NCI-H526 treated with DMSO at 0.1 percent for 48 hours (cell line): ENCODE measurements at regions not wholly inside any gene's neighbourhood (a gene's known extent, or its start where the extent isn't known, plus 50 kb on each side); places are given as distances from the start of the nearest gene placed in this dataset.
A peak's percentile ranks its signal among the peaks of the same experiment; 100 is the strongest.
"Not testable (repeated sequence)": the region's sequence is repeated elsewhere in the genome, so short reads cannot be mapped to it uniquely, and the experiment has no call there.

Source experiments
- DNase-seq: peaks from one replicate; lab custom pipeline; 2025; lab: John Stamatoyannopoulos, UW

DNA sequence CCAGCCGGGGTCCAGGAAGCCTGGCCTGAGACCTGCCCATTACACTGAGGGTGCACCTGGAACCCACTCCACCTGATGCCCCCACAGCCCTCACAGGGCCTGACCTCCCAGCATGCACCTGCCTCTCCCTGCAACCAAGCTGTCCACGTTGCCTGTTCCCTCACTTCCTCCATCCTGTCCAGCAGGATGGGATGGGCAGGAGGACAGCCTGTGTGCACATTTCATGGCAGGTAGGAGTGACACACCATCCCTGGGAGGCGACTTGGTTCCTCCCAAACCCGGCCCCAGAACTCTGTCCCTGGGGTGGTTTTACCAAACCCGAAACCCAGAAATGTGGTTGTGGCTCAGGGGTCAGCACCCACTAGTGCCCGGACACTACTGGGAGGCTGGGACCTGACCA, 203.8 kb upstream of the ZNF519 start:
- not testable (repeated sequence) for DNase-seq

DNA sequence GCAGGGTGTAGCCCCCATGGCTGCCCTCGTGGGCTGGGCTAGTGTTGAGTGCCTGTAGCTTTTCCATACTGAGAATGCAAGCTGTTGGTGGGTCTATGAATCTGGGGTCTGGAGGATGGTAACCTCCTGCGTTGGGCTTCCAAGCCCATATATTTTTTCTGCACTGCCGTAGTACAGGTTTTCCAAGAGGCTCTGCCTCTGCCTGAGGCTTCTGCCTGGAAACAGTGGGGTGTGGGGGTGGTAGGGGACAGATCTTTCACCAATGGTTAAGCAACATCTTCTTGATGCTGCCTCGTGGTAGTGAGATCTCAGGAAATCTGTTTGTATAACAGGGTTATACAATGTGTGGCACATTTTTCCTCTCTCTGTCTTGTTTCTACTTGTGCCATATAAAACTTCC, 189.0 kb upstream of the ZNF519 start:
- not testable (repeated sequence) for DNase-seq

DNA sequence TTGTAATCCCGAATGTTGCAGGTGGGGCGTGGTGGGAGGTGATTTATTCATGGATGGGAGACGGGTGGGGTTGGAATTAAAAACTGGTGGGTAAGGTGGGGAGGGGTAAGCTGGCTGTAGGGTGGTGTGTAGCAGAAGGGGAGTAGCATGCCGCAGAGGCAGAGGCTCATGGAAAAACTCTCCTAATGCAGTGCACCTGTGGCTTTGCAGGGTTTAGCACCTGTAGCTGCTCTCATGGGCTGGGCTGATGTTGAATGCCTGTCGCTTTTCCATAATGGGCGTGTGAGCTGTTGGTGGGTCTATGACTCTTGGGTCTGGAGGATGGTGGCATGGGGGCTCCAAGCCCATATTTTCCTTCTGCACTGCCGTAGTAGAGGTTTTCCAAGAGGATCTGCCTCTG, 169.0 kb upstream of the ZNF519 start:
- not testable (repeated sequence) for DNase-seq

DNA sequence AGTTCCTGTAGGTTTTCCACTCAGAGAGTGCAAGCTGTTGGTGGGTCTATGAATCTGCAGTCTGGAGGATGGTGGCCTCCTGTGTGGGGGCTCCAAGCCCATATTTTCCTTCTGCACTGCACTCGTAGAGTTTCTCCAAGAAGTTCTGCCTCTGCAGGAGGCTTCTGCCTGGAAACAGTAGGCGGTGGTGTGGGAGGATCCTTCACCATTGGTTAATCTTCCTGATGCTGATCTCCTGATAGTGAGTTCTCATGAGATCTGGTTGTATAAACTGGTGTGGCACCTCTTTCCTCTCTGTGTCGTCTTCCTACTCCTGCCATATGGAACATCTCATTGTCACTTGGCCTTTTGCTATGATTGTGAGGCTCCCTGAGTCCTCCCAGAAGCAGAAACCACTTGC, 162.8 kb upstream of the ZNF519 start:
- not testable (repeated sequence) for DNase-seq

DNA sequence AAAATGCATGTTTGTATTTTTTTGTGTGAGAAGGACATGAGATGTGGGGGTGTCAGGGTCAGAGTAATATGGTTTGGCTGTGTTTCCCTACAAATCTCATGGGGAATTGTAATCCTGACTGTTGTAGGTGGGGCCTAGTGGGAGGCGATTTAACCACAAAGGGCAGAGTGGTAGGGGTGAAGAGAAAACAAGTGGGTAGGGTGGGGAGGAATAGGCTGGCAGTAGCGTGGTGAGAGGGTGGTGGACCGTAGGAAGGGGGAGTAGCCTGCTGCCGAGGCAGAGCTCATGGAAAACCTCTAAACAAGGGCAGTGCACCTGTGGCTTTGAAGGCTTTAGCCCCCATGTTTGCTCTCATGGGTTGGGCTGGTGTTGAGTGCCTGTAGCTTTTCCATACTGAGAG, 152.8 kb upstream of the ZNF519 start:
- no peak for DNase-seq

DNA sequence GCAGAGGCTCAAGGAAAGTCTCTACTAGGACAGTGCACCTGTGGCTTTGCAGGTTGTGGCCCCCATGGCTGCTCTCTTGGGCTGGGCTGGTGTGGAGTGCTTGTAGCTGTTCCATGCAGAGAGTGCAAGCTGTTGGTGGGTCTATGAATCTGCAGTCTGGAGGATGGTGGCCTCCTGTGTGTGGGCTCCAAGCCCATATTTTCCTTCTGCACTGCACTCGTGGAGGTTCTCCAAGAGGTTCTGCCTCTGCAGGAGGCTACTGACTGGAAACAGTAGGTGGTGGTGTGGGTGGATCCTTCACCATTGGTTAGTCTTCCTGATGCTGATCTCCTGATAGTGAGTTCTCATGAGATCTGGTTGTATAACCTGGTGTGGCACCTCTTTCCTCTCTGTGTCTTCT, 143.2 kb upstream of the ZNF519 start:
- DNase-seq, result not testable (repeated sequence)

DNA sequence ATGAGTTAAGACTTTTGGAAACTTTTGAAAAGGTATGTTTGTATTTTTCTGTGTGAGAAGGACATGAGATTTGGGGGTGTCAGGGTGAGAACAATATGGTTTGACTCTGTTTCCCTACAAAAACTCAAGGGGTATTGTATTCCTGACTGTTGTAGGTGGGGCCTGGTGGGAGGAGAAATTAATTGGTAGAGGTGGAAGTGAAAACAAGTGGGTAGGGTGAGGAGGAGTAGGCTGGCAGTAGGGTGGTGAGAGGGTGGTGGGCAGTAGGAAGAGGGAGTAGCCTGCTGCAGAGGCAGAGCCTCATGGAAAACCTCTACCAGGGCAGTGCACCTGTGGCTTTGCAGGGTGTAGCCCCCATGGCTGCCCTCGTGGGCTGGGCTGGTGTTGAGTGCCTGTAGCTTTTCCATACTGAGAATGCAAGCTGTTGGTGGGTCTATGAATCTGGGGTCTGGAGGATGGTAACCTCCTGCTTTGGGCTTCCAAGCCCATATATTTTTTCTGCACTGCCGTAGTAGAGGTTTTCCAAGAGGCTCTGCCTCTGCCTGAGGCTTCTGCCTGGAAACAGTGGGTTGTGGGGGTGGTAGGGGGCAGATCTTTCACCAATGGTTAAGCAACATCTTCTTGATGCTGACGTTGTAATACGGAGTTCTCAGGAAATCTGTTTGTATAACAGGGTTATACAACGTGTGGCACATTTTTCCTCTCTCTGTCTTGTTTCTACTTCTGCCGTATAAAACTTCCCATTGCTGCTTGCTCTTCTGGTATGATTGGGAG, 133.6 kb upstream of the ZNF519 start:
- not testable (repeated sequence) for DNase-seq

DNA sequence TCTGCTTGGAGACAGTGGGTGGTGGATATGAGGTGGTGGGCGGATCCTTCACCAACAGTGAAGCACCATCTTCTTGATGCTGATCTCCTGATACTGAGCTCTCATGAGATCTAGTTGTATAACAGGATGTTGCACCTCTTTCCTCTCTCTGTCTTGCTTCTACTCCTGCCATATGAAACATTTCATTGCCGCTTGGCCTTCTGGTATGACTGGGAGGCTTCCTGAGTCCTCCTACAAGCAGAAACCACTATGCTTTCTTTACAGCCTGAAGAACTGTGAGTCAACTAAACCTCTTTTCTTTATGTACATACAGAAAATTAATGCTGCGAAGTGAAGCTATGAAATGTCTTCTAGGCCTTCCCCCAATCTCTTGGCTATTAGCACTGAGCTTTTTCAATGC, 130.6 kb upstream of the ZNF519 start:
- not testable (repeated sequence) for DNase-seq

DNA sequence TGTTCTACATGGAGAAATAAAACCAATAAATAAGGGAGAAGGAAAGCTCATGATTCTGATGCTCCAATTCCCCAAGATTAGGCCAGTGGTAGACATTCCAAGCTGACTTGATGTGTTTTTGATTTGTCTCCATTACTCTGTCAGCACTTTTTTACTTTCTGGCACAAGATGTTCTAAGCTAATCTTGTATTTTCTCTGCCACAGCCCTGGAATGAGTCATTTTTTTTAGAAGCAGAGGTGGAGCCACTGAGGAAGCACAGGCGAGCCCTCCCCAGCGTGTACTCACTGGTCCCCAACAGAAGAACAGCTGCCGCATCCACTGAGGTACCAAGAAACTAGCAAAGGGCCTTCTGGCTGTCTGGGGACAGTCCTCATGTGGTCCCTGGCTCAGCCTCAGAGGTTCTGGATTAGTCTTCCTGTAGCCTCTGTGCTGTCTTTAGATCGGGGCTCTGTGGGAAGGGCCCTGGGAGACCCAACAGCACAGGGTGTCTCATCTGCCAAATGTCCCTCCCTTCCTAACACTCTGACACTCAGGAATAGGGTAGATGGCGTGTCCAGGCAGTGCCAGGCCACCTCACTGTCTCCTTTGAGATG, 117.9 kb upstream of the ZNF519 start:
- not testable (repeated sequence) for DNase-seq

DNA sequence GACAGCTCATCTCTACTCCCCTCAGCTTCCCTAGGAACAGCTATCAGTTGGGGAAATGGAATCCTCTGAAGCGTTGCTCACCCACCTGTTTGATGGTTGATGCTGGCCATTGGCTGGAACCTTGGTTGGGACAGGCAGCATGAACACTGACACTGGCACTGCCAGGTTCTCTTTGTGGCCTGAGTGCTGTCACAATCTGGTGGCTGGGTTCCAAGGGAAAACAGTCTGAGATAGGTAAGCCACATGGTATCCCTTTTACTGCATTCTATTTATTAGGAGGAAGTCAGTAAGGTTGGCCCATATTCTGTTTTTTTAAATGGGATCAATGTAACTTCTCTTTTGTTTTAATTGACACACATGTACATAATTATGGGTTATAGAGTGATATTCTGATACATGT, 107.0 kb upstream of the ZNF519 start:
- DNase-seq, result not testable (repeated sequence)

DNA sequence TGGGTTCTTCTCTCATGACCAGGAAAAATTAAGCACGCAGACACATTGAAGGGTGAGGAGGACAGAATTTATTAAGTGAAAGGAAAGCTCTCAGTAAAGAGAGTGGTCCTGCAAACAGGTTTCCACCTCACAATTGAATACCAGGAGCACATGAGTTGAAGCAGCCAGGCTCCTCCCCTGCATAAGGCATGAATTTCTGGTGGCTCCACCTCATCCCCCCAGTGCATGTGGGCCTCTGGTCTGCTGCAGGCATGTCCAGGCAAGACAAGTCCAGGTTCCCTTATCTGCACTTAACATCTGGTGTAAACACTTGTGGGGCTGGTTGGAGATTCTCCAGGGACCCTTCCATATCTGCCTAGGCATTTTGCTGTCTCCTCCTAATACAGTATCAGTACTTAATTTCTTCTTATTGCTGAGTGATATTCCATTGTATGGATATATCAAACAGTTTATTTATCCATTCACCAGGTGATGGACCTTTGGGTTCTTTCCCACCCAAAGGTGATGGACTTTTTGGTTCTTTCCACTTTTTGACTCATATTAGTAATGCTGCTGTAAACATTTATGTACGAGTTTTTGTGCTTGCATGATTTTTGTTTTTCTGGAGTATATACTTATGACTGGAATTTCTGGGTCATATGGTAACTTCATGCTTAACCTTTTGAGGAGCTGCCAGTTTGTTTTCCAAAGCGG, 104.3 kb upstream of the ZNF519 start:
- DNase-seq, result peak; percentile 1

DNA sequence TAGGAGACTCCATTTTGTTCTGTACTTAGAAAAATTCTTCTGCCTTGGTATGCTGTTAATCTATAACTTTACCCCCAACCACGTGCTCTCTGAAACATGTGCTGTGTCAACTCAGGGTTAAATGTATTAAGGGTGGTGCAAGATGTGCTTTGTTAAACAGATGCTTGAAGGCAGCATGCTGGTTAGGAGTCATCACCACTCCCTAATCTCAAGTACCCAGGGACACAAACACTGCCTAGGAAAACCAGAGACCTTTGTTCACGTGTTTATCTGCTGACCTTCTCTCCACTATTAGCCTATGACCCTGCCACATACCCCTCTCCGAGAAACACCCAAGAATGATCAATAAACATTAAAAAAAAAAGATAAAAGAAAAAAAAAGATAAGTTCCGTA, 93.0 kb upstream of the ZNF519 start:
- DNase-seq, result not testable (repeated sequence)

DNA sequence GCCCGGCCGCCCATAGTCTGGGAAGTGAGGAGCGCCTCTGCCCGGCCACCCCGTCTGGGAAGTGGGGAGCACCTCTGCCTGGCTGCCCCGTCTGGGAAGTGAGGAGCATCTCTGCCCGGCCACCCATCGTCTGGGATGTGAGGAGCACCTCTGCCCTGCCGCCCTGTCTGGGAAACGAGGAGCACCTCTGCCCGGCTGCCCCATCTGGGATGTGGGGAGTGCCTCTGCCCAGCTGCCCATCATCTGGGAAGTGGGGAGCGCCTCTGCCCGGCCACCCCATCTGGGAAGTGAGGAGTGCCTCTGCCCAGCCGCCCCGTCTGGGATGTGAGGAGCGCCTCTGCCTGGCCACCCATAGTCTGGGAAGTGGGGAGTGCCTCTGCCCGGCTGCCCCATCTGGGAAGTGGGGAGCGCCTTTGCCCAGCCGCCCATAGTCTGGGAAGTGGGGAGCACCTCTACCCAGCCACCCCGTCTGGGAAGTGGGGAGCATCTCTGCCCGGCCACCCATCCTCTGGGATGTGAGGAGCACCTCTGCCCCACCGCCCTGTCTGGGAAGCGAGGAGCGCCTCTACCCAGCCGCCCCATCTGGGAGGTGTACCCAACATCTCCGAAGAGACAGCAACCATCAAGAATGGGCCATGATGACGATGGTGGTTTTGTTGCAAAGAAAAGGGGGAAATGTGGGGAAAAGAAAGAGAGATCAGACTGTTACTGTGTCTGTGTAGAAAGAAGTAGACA, 92.5 kb upstream of the ZNF519 start:
- not testable (repeated sequence) for DNase-seq

DNA sequence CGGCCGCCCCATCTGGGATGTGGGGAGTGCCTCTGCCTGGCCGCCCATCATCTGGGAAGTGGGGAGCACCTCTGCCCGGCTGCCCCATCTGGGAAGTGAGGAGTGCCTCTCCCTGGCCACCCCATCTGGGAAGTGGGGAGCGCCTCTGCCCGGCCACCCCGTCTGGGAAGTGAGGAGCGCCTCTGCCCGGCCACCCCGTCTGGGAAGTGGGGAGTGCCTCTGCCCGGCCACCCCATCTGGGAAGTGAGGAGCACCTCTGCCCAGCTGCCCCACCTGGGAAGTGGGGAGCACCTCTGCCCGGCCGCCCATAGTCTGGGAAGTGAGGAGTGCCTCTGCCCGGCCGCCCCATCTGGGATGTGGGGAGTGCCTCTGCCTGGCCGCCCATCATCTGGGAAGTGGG, 91.7 kb upstream of the ZNF519 start:
- not testable (repeated sequence) for DNase-seq

DNA sequence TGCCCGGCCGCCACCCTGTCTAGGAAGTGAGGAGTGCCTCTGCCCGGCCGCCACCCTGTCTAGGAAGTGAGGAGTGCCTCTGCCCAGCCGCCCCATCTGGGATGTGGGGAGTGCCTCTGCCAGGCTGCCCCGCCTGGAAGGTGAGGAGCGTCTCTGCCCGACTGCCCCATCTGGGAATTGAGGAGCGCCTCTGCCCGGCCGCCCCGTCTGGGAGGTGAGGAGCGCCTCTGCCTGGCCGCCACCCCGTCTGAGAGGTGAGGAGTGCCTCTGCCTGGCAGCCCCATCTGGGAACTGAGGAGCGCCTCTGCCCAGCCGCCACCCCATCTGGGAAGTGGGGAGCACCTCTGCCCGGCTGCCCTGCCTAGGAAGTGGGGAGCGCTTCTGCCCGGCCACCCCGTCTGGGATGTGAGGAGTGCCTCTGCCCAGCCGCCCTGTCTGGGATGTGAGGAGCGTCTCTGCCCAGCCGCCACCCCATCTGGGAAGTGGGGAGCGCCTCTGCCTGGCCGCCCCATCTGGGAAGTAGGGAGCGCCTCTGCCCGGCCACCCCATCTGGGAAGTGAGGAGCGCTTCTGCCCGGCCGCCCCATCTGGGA, 91.1 kb upstream of the ZNF519 start:
- not testable (repeated sequence) for DNase-seq

DNA sequence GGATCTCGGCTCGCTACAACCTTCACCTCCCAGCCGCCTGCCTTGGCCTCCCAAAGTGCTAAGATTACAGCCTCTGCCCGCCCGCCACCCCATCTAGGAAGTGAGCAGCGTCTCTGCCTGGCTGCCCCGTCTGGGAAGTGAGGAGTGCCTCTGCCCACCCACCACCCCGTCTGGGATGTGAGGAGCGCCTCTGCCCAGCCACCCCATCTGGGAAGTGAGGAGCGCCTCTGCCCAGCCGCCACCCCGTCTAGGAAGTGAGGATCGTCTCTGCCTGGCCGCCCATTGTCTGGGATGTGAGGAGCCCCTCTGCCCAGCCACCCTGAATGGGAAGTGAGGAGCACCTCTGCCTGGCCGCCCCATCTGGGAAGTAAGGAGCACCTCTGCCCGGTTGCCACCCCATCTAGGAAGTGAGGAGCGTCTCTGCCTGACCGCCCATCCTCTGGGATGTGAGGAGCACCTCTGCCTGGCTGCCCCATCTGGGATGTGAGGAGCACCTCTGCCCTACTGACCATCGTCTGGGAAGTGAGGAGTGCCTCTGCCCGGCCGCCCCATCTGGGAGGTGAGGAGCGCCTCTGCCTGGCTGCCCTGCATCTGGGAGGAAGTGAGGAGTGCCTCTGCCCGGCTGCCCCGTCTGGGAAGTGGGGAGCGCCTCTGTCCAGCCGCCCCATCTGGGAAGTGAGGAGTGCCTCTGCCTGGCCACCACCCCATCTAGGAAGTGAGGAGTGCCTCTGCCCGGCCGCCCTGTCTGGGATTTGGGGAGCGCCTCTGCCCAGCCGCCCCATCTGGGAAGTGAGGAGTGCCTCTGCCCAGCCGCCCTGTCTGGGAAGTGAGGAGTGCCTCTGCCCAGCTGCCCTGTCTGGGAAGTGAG, 90.4 kb upstream of the ZNF519 start:
- DNase-seq, result not testable (repeated sequence)

DNA sequence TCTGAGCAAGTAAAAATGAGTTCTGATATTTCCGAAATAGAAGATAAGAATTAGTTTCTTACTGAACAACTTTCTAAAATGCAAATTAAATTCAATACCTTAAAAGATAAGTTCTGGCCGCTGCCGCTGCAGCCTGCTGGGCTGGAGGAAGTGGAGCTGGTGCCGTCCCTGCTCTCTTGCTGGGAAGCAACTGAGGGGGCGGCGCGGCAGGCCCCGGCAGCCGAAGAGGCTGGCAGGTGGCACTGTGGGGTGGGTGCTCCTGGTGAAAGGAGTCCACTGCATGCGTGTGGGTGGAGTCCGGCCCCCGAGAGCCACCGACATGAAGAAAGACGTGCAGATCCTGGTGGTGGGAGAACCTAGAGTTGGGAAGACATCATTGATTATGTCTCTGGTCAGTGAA, 89.5 kb upstream of the ZNF519 start:
- no peak for DNase-seq

DNA sequence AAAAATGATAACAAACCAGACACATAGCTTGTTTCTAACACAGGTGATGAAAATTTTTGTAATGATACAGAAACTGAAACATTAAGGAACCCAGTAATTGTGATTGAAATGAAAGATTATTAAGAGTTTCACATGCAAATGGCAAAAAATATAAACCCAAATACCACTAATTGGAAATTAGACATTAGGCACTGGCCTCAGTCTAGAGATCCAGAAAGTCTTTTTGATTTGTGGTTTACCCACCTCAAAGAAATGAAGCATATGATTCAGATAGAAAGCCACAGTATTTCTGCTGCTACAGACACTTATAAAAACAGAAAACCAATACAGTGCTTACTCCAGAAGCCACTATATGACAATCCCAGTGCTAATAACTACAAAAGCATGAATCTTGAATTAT, 83.7 kb upstream of the ZNF519 start:
- DNase-seq, result not testable (repeated sequence)

DNA sequence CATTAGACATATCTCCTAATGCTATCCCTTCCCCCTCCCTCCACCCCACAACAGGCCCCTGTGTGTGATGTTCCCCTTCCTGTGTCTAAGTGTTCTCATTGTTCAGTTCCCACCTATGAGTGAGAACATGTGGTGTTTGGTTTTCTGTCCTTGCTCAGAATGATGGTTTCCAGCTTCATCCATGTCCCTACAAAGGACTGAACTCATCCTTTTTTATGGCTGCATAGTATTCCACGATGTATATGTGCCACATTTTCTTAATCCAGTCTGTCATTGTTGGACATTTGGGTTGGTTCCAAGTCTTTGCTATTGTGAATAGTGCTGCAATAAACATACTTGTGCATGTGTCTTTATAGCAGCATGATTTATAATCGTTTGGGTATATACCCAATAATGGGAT, 71.2 kb upstream of the ZNF519 start:
- not testable (repeated sequence) for DNase-seq

DNA sequence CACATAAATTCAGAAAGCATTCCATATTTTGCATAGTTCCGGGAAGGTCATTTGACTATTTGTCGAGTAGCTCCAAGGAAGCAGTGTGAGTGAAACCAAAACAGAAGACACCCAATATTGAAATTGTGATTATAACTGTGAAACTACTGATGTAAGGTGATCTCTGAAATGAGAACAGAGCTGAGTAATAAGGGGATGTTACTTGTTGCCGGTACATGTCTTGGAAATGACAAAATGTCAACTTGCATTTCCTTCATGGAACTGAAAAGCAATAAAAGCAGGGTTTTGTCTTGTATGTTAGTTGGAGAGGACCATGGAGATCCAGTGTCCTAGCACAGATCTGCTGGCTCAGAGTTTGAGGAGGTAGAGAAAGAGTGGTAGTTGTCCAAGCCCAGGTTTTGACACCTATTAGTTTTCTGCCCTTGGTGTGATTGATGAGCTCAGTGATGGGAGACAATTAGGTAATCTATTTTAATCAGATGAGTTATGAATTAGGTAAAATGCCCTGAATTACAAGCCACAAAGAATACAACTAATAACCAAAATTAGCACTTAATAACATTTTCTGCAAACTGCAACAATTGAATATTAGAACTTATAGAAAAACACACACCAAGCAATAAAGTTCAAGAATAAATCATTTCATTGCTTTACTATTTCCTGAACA, 58.7 kb upstream of the ZNF519 start:
- not testable (repeated sequence) for DNase-seq
